ENCODE measurements at regions not wholly inside any gene's neighbourhood (a gene's known extent, or its start where the extent isn't known, plus 50 kb on each side); places are given as distances from the start of the nearest gene placed in this dataset.

GRCh38 chr20:20939006-20939405 lies 167.2 kb downstream of the LINC00237 start:
- no peak for DNase-seq (ENCODE audit: low read depth in 4 of 4, low spot score in 3 of 4)

- DNase-seq (ENCODE audit: low read depth in 4 of 4, low spot score in 3 of 4): no peak
Measured at GRCh38 chr20:20938599-20938998, 167.6 kb downstream of the LINC00237 start.

- DNase-seq (ENCODE audit: low read depth in 4 of 4, low spot score in 3 of 4): no peak
Measured at GRCh38 chr20:20938131-20938530, 168.0 kb downstream of the LINC00237 start.

GRCh38 chr20:20933142-20933958 lies 172.8 kb downstream of the LINC00237 start:
- no peak for DNase-seq (ENCODE audit: low read depth in 4 of 4, low spot score in 3 of 4)

GRCh38 chr20:20932156-20932555 lies 174.0 kb downstream of the LINC00237 start:
- no peak for DNase-seq (ENCODE audit: low read depth in 4 of 4, low spot score in 3 of 4)

GRCh38 chr20:20931632-20932031 lies 174.5 kb downstream of the LINC00237 start:
- DNase-seq (ENCODE audit: low read depth in 4 of 4, low spot score in 3 of 4): no peak

GRCh38 chr20:20931024-20931423 lies 175.1 kb downstream of the LINC00237 start:
- DNase-seq (ENCODE audit: low read depth in 4 of 4, low spot score in 3 of 4): no peak

GRCh38 chr20:20930500-20930899 lies 175.7 kb downstream of the LINC00237 start:
- DNase-seq (ENCODE audit: low read depth in 4 of 4, low spot score in 3 of 4): no peak

- no peak for DNase-seq (ENCODE audit: low read depth in 4 of 4, low spot score in 3 of 4)
Measured at GRCh38 chr20:20929341-20929740, 176.8 kb downstream of the LINC00237 start.

GRCh38 chr20:20926222-20926905 lies 179.8 kb downstream of the LINC00237 start:
- no peak for DNase-seq (ENCODE audit: low read depth in 4 of 4, low spot score in 3 of 4)

- DNase-seq (ENCODE audit: low read depth in 4 of 4, low spot score in 3 of 4): no peak
Measured at GRCh38 chr20:20920433-20920832, 185.7 kb downstream of the LINC00237 start.

- DNase-seq (ENCODE audit: low read depth in 4 of 4, low spot score in 3 of 4): no peak
Measured at GRCh38 chr20:20915844-20916243, 190.3 kb downstream of the LINC00237 start.

- DNase-seq (ENCODE audit: low read depth in 4 of 4, low spot score in 3 of 4): no peak
Measured at GRCh38 chr20:20904501-20904831, 192.0 kb upstream of the RALGAPA2 start.

GRCh38 chr20:20903773-20904500 lies 191.5 kb upstream of the RALGAPA2 start:
- no peak for DNase-seq (ENCODE audit: low read depth in 4 of 4, low spot score in 3 of 4)

GRCh38 chr20:20897922-20898321 lies 185.5 kb upstream of the RALGAPA2 start:
- peak in 1 of 4 donors; percentile 10 for DNase-seq (ENCODE audit: low read depth in 4 of 4, low spot score in 3 of 4)

GRCh38 chr20:20897145-20897544 lies 184.7 kb upstream of the RALGAPA2 start:
- DNase-seq (ENCODE audit: low read depth in 4 of 4, low spot score in 3 of 4): no peak

- no peak for DNase-seq (ENCODE audit: low read depth in 4 of 4, low spot score in 3 of 4)
Measured at GRCh38 chr20:20896606-20897005, 184.2 kb upstream of the RALGAPA2 start.

GRCh38 chr20:20895537-20895936 lies 183.1 kb upstream of the RALGAPA2 start:
- peak in 1 of 4 donors; percentile 6 for DNase-seq (ENCODE audit: low read depth in 4 of 4, low spot score in 3 of 4)

- no peak for DNase-seq (ENCODE audit: low read depth in 4 of 4, low spot score in 3 of 4)
Measured at GRCh38 chr20:20894753-20895152, 182.3 kb upstream of the RALGAPA2 start.

- DNase-seq (ENCODE audit: low read depth in 4 of 4, low spot score in 3 of 4): no peak
Measured at GRCh38 chr20:20894280-20894679, 181.8 kb upstream of the RALGAPA2 start.

- DNase-seq (ENCODE audit: low read depth in 4 of 4, low spot score in 3 of 4): no peak
Measured at GRCh38 chr20:20892328-20892727, 179.9 kb upstream of the RALGAPA2 start.

GRCh38 chr20:20890751-20891150 lies 178.3 kb upstream of the RALGAPA2 start:
- no peak for DNase-seq (ENCODE audit: low read depth in 4 of 4, low spot score in 3 of 4)
